Transverse colon (tissue), 4 donors: ENCODE measurements at regions not wholly inside any gene's neighbourhood (a gene's known extent, or its start where the extent isn't known, plus 50 kb on each side); places are given as distances from the start of the nearest gene placed in this dataset.

Experiments
- DNase-seq: peaks from one replicate; pipeline ENCODE4 v3.0.0-alpha.2; 2019
- H3K27ac ChIP-seq, 4 donors: fragments of 200-600 bp; sonication (generic); 2 replicates each; pipeline ENCODE4 v1.5.1; 2016 to 2018; ENCODE audit warnings: inconsistent platforms in 4 of 4
- H3K27me3 ChIP-seq: fragments of 200-600 bp; sonication (generic); 2 replicates; pipeline ENCODE4 v1.5.1; 2017; ENCODE audit warnings: inconsistent platforms
- H3K36me3 ChIP-seq, 4 donors: fragments of 200-600 bp; sonication (generic); 2 replicates each; pipeline ENCODE4 v1.5.1; 2017 to 2019; ENCODE audit warnings: inconsistent platforms in 4 of 4
- H3K4me1 ChIP-seq, 4 donors: fragments of 200-600 bp; sonication (generic); 2 replicates each; pipeline ENCODE4 v1.5.1; 2017 to 2020; ENCODE audit warnings: inconsistent platforms in 4 of 4
- H3K4me3 ChIP-seq, 4 donors: fragments of 200-600 bp; sonication (generic); 1 replicate in 1 of 4; 2 replicates in 3 of 4; pipeline versions ENCODE4 v1.5.1 to v1.6.1; 2017 to 2019; ENCODE audit warnings: inconsistent platforms in 4 of 4
- H3K9me3 ChIP-seq, 2 donors: fragments of 200-600 bp; sonication (generic); 2 replicates each; pipeline ENCODE4 v1.5.1; 2017 to 2019; ENCODE audit warnings: inconsistent platforms in 2 of 2
- EP300 ChIP-seq: sonication (generic); formaldehyde crosslinking; IDR thresholded peaks from one replicate; pipeline ENCODE4 v1.6.1; 2017; ENCODE audit warnings: antibody characterized with exemption, low read depth
- POLR2A ChIP-seq: fragments of 450-650 bp; IDR thresholded peaks from one replicate; pipeline ENCODE4 v1.6.1; 2016; ENCODE audit warnings: antibody characterized with exemption, mild to moderate bottlenecking, moderate library complexity
- POLR2AphosphoS5 ChIP-seq, 3 donors: sonication (generic); formaldehyde crosslinking; IDR thresholded peaks; one replicate each; pipeline ENCODE4 v1.6.1; 2016; ENCODE audit warnings: antibody characterized with exemption in 3 of 3
- WGBS, 2 donors: methylation state at CpG; one replicate each; pipeline ENCODE4 v1.1.5; 2018; ENCODE audit warnings: low coverage in 1 of 2; 5-methylcytosine and 5-hydroxymethylcytosine counted together
- in situ Hi-C, 4 donors: fragments of 200-750 bp; cut with MboI; loops; one replicate each; pipeline versions ENCODE4 v1.15.0 to v1.15.1; 2017; ENCODE audit warnings: low sequenced_read_pairs in 3 of 4, low pct_ligation_motif_present in 1 of 4, low pct_unique_long_range_greater_than_20kb in 1 of 4
- intact Hi-C: fragments of 100-400 bp; cut with DNase I; formaldehyde crosslinking; loops from one replicate; pipeline ENCODE4 v1.15.1; 2023; ENCODE audit warnings: low total_unique reads
- TF ChIP-seq, protein P1 (sequence below), 5 experiments: fragments of 200-600 bp in 3 of 5; fragments of 450-650 bp in 2 of 5; sonication (generic) in 3 of 5; IDR thresholded peaks; 1 replicate in 2 of 5; 2 replicates in 3 of 5; pipeline ENCODE4 v1.5.1; 2016 to 2017; ENCODE audit warnings: antibody characterized with exemption in 5 of 5, inconsistent platforms in 3 of 5, mild to moderate bottlenecking in 2 of 5, moderate library complexity in 1 of 5

GRCh38 chr1:81371864-81372263 is 428.9 kb upstream of the ADGRL2 start:
- no peaks in the 10 kb centered on the region for H3K4me1 ChIP-seq
- DNase-seq = no peak
- in situ Hi-C loops = no loop called here
- no peak overlapping the region for H3K4me3 ChIP-seq
- 79 to 82% methylated on average over 3 of the region's 3 CpGs for WGBS, 2 donors
- no peak overlapping the region for H3K27ac ChIP-seq
- no peaks in the 10 kb centered on the region for H3K27me3 ChIP-seq
- intact Hi-C loops = no loop called here
- TF ChIP-seq EP300 = no peak
- TF ChIP-seq POLR2AphosphoS5 (IDR thresholded peaks at IDR 0.05) = no peak
- TF ChIP-seq, protein P1, sequence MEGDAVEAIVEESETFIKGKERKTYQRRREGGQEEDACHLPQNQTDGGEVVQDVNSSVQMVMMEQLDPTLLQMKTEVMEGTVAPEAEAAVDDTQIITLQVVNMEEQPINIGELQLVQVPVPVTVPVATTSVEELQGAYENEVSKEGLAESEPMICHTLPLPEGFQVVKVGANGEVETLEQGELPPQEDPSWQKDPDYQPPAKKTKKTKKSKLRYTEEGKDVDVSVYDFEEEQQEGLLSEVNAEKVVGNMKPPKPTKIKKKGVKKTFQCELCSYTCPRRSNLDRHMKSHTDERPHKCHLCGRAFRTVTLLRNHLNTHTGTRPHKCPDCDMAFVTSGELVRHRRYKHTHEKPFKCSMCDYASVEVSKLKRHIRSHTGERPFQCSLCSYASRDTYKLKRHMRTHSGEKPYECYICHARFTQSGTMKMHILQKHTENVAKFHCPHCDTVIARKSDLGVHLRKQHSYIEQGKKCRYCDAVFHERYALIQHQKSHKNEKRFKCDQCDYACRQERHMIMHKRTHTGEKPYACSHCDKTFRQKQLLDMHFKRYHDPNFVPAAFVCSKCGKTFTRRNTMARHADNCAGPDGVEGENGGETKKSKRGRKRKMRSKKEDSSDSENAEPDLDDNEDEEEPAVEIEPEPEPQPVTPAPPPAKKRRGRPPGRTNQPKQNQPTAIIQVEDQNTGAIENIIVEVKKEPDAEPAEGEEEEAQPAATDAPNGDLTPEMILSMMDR (IDR thresholded peaks at IDR 0.05) = no peak
- TF ChIP-seq POLR2A = no peak
- no peaks in the 10 kb centered on the region for H3K36me3 ChIP-seq
- H3K9me3 ChIP-seq = no peaks in the 10 kb centered on the region

- TF ChIP-seq, protein P1 (IDR thresholded peaks at IDR 0.05) = no peak
- TF ChIP-seq POLR2A = no peak
- TF ChIP-seq EP300 = no peak
- no peak for TF ChIP-seq POLR2AphosphoS5 (IDR thresholded peaks at IDR 0.05)
- no peaks in the 10 kb centered on the region for H3K9me3 ChIP-seq
- H3K4me1 ChIP-seq = peaks cover 0 to 7% (median 0%) of the 10 kb centered on the region in 4 donors
- intact Hi-C loops = no loop called here
- H3K27ac ChIP-seq = no peak overlapping the region
- no peak overlapping the region for H3K4me3 ChIP-seq
- in situ Hi-C loops = no loop called here
- no peaks in the 10 kb centered on the region for H3K27me3 ChIP-seq
- DNase-seq = no peak
- no peaks in the 10 kb centered on the region for H3K36me3 ChIP-seq
These were observed 430.9 kb upstream of the ADGRL2 start for GRCh38 chr1:81369833-81370232.

GRCh38 chr1:81366173-81366572 is 434.6 kb upstream of the ADGRL2 start:
- TF ChIP-seq EP300 = no peak
- TF ChIP-seq, protein P1 (IDR thresholded peaks at IDR 0.05) = no peak
- no peak for TF ChIP-seq POLR2A
- no peak for TF ChIP-seq POLR2AphosphoS5 (IDR thresholded peaks at IDR 0.05)
- H3K27ac ChIP-seq = no peak overlapping the region
- no peaks in the 10 kb centered on the region for H3K9me3 ChIP-seq
- no peak overlapping the region for H3K4me3 ChIP-seq
- no peaks in the 10 kb centered on the region for H3K27me3 ChIP-seq
- no peak for DNase-seq
- H3K4me1 ChIP-seq = peaks cover 0 to 13% (median 0%) of the 10 kb centered on the region in 4 donors
- H3K36me3 ChIP-seq = no peaks in the 10 kb centered on the region
- intact Hi-C loops (no loop called here), in situ Hi-C loops (no loop called here)

GRCh38 chr1:81364088-81364487 is 436.6 kb upstream of the ADGRL2 start:
- Histone ChIP-seq H3K9me3 (no peaks in the 10 kb centered on the region), H3K4me3 (no peak overlapping the region), H3K27ac (no peak overlapping the region), H3K4me1 (peaks cover 0 to 13% (median 0%) of the 10 kb centered on the region in 4 donors), H3K27me3 (no peaks in the 10 kb centered on the region), H3K36me3 (no peaks in the 10 kb centered on the region)
- 73 to 85% methylated on average over 1 of the region's 1 CpG for WGBS, 2 donors
- intact Hi-C loops (no loop called here), in situ Hi-C loops (no loop called here)
- TF ChIP-seq POLR2A = no peak
- TF ChIP-seq, protein P1 (IDR thresholded peaks at IDR 0.05) = no peak
- no peak for TF ChIP-seq POLR2AphosphoS5 (IDR thresholded peaks at IDR 0.05)
- DNase-seq = no peak
